ENCODE measurements at regions not wholly inside any gene's neighbourhood (a gene's known extent, or its start where the extent isn't known, plus 50 kb on each side); places are given as distances from the start of the nearest gene placed in this dataset.

- ChIA-PET POLR2A (no interaction called here), CTCF (interaction anchor here (0.9 kb wide), 1 partner anchor 9 kb away, joined by 3 read pairs; no protein-coding TSS in a partner anchor)
- H3K27me3 ChIP-seq (ENCODE audit: control insufficient read depth, insufficient read depth, low read length): peaks cover 3% of the 10 kb centered on the region; the same call in 1 of the 2 replicates
- TF ChIP-seq CTCF (IDR thresholded peaks at IDR 0.05; ENCODE audit: insufficient read depth, low read depth, low read length): no peak
- no peak for DNase-seq (ENCODE audit: low read depth)
- no peak overlapping the region for H3K4me3 ChIP-seq (ENCODE audit: low read depth, low read length)
- no peaks in the 10 kb centered on the region for H3K36me3 ChIP-seq (ENCODE audit: control insufficient read depth, insufficient read depth, low read length)
Observed at GRCh38 chr9:95810133-95810532, 65.4 kb upstream of the ERCC6L2 start.

DNA sequence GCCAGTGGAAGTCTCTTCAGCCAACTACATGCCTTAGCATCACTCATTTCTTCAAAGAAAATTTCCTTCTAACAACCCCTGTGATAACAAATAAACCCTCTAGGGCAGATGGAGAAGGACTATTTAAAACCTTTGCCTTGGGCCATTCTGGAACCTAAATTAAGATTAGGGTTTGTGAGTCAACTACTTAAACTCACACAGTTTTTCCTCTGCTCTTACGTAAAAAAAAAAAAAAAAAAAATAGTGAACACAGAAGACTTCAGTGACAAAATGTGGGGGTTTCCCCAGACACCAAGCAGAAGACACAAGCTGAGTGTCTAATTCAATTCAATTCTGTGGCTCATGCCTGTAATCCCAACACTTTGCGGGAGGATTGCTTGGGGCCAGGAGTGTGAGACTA is 65.8 kb upstream of the ERCC6L2 start:
- Histone ChIP-seq H3K27me3 (ENCODE audit: control insufficient read depth, insufficient read depth, low read length) (peaks cover 3% of the 10 kb centered on the region; the same call in 1 of the 2 replicates), H3K4me3 (ENCODE audit: low read depth, low read length) (no peak overlapping the region), H3K36me3 (ENCODE audit: control insufficient read depth, insufficient read depth, low read length) (no peaks in the 10 kb centered on the region)
- no peak for DNase-seq (ENCODE audit: low read depth)
- no peak for TF ChIP-seq CTCF (IDR thresholded peaks at IDR 0.05; ENCODE audit: insufficient read depth, low read depth, low read length)
- ChIA-PET CTCF (no interaction called here), POLR2A (no interaction called here)

GRCh38 chr9:95808011-95808410 is 67.5 kb upstream of the ERCC6L2 start:
- no peak for TF ChIP-seq CTCF (IDR thresholded peaks at IDR 0.05; ENCODE audit: insufficient read depth, low read depth, low read length)
- no peak for DNase-seq (ENCODE audit: low read depth)
- CTCF ChIA-PET: interaction anchor here (1.0 kb wide), 1 partner anchor 9 kb away, joined by 3 read pairs; no protein-coding TSS in a partner anchor
- Histone ChIP-seq H3K4me3 (ENCODE audit: low read depth, low read length) (no peak overlapping the region), H3K27me3 (ENCODE audit: control insufficient read depth, insufficient read depth, low read length) (peaks cover 5% of the 10 kb centered on the region; the same call in 1 of the 2 replicates), H3K36me3 (ENCODE audit: control insufficient read depth, insufficient read depth, low read length) (no peaks in the 10 kb centered on the region)
- POLR2A ChIA-PET: no interaction called here

- no peak for DNase-seq (ENCODE audit: low read depth)
- ChIA-PET POLR2A (no interaction called here), CTCF (interaction anchor here (0.6 to 1.0 kb wide), 2 partner anchors 9 to 208 kb away, joined by 3 read pairs; no protein-coding TSS in a partner anchor)
- Histone ChIP-seq H3K4me3 (ENCODE audit: low read depth, low read length) (no peak overlapping the region), H3K27me3 (ENCODE audit: control insufficient read depth, insufficient read depth, low read length) (peaks cover 5% of the 10 kb centered on the region; the same call in 1 of the 2 replicates), H3K36me3 (ENCODE audit: control insufficient read depth, insufficient read depth, low read length) (no peaks in the 10 kb centered on the region)
- no peak for TF ChIP-seq CTCF (IDR thresholded peaks at IDR 0.05; ENCODE audit: insufficient read depth, low read depth, low read length)
Observed at GRCh38 chr9:95807326-95807947, 68.1 kb upstream of the ERCC6L2 start.

GRCh38 chr9:95803197-95803596 is 72.3 kb upstream of the ERCC6L2 start:
- ChIA-PET CTCF (no interaction called here), POLR2A (no interaction called here)
- TF ChIP-seq CTCF (IDR thresholded peaks at IDR 0.05; ENCODE audit: insufficient read depth, low read depth, low read length): no peak

More at GRCh38 chr9:95803197-95803596, 72.3 kb upstream of the ERCC6L2 start:
- DNase-seq (ENCODE audit: low read depth): no peak
- Histone ChIP-seq H3K36me3 (ENCODE audit: control insufficient read depth, insufficient read depth, low read length) (no peaks in the 10 kb centered on the region), H3K27me3 (ENCODE audit: control insufficient read depth, insufficient read depth, low read length) (peaks cover 8% of the 10 kb centered on the region), H3K4me3 (ENCODE audit: low read depth, low read length) (no peak overlapping the region)

Measured in BJ (cell line).